H9 (cell line): ENCODE measurements at regions not wholly inside any gene's neighbourhood (a gene's known extent, or its start where the extent isn't known, plus 50 kb on each side); places are given as distances from the start of the nearest gene placed in this dataset.

Source experiments
- DNase-seq: peaks from one replicate; pipeline ENCODE4 v3.0.0-alpha.2; 2017
- H2AFZ ChIP-seq: one replicate; pipeline ENCODE4 v1.6.1; 2013; ENCODE audit warnings: mild to moderate bottlenecking, low read length, control low read depth, moderate library complexity
- H2AK5ac ChIP-seq: 2 replicates; pipeline ENCODE4 v1.6.1; 2013; ENCODE audit warnings: low read length, control low read depth, mixed read lengths; ENCODE audit not compliant: insufficient read length
- H2BK120ac ChIP-seq: one replicate; pipeline ENCODE4 v1.6.1; 2013; ENCODE audit warnings: low read depth, mild to moderate bottlenecking, low read length, control low read depth, inconsistent platforms; ENCODE audit not compliant: poor library complexity, severe bottlenecking
- H2BK12ac ChIP-seq: 2 replicates; pipeline ENCODE4 v1.6.1; 2013; ENCODE audit warnings: low read length, control low read depth, mixed read lengths, low read depth; ENCODE audit not compliant: insufficient read length
- H2BK15ac ChIP-seq: 2 replicates; pipeline ENCODE4 v1.6.1; 2013; ENCODE audit warnings: low read depth, low read length, control low read depth
- H2BK20ac ChIP-seq: one replicate; pipeline ENCODE4 v1.6.1; 2013; ENCODE audit warnings: low read depth, mild to moderate bottlenecking, low read length, control low read depth, inconsistent platforms; ENCODE audit not compliant: poor library complexity, severe bottlenecking
- H2BK5ac ChIP-seq: 2 replicates; pipeline ENCODE4 v1.6.1; 2013; ENCODE audit warnings: low read length, control low read depth, mixed read lengths; ENCODE audit not compliant: insufficient read length
- H3K14ac ChIP-seq: 2 replicates; pipeline ENCODE4 v1.6.1; 2013; ENCODE audit warnings: low read length, control low read depth; ENCODE audit not compliant: insufficient read depth
- H3K18ac ChIP-seq: 2 replicates; pipeline ENCODE4 v1.6.1; 2013; ENCODE audit warnings: low read depth, mild to moderate bottlenecking, mixed read lengths, low read length, control low read depth; ENCODE audit not compliant: insufficient read length
- H3K23ac ChIP-seq: 2 replicates; pipeline ENCODE4 v1.6.1; 2013; ENCODE audit warnings: low read length, control low read depth, mixed read lengths, low read depth; ENCODE audit not compliant: insufficient read length
- H3K23me2 ChIP-seq: 2 replicates; pipeline ENCODE4 v1.6.1; 2013; ENCODE audit warnings: low read depth, mild to moderate bottlenecking, mixed read lengths, low read length, control low read depth; ENCODE audit not compliant: insufficient read length, poor library complexity, severe bottlenecking
- H3K27ac ChIP-seq: 2 replicates; pipeline ENCODE4 v1.5.1; 2013; ENCODE audit warnings: low read length, control low read depth, mixed read lengths, low read depth; ENCODE audit not compliant: insufficient read length
- H3K27me3 ChIP-seq: 2 replicates; pipeline ENCODE4 v1.6.1; 2013; ENCODE audit warnings: low read length, control low read depth, inconsistent platforms; ENCODE audit not compliant: insufficient read depth
- H3K4ac ChIP-seq: 2 replicates; pipeline ENCODE4 v1.6.1; 2013; ENCODE audit warnings: low read depth, mild to moderate bottlenecking, control low read depth, inconsistent platforms, low read length, moderate library complexity
- H3K4me1 ChIP-seq: 2 replicates; pipeline ENCODE4 v1.6.1; 2013; ENCODE audit warnings: low read length, control low read depth, inconsistent platforms; ENCODE audit not compliant: insufficient read depth
- H3K4me2 ChIP-seq: 2 replicates; pipeline ENCODE4 v1.6.1; 2013; ENCODE audit warnings: low read length, control low read depth, mixed read lengths; ENCODE audit not compliant: insufficient read length, insufficient read depth
- H3K56ac ChIP-seq: 2 replicates; pipeline ENCODE4 v1.6.1; 2013; ENCODE audit warnings: low read depth, mild to moderate bottlenecking, mixed read lengths, low read length, control low read depth; ENCODE audit not compliant: insufficient read length
- H3K79me1 ChIP-seq: 2 replicates; pipeline ENCODE4 v1.6.1; 2013; ENCODE audit warnings: low read depth, mild to moderate bottlenecking, moderate library complexity, low read length, control low read depth, inconsistent platforms; ENCODE audit not compliant: insufficient read depth, poor library complexity, severe bottlenecking
- H3K79me2 ChIP-seq: 2 replicates; pipeline ENCODE4 v1.6.1; 2013; ENCODE audit warnings: low read length, control low read depth, inconsistent platforms; ENCODE audit not compliant: insufficient read depth
- H3K9ac ChIP-seq: 2 replicates; pipeline ENCODE4 v1.6.1; 2013; ENCODE audit warnings: low read length, control low read depth, mixed read lengths; ENCODE audit not compliant: insufficient read length; ENCODE audit errors: extremely low read depth
- H3K9me3 ChIP-seq: one replicate; pipeline ENCODE4 v1.6.1; 2013; ENCODE audit warnings: low read depth, low read length, inconsistent platforms; ENCODE audit not compliant: control insufficient read depth
- H3T11ph ChIP-seq: one replicate; pipeline ENCODE4 v1.6.1; 2013; ENCODE audit warnings: mild to moderate bottlenecking, low read length, control low read depth, inconsistent platforms
- H4K20me1 ChIP-seq: one replicate; pipeline ENCODE4 v1.6.1; 2013; ENCODE audit not compliant: control insufficient read depth, insufficient read length, insufficient read depth
- H4K5ac ChIP-seq: 2 replicates; pipeline ENCODE4 v1.6.1; 2013; ENCODE audit warnings: low read depth, mild to moderate bottlenecking, mixed read lengths, low read length, control low read depth; ENCODE audit not compliant: insufficient read length
- H4K8ac ChIP-seq: replicated peaks from 2 replicates; pipeline ENCODE4 v1.6.1; 2013; ENCODE audit warnings: low read length, control low read depth, mixed read lengths, low read depth; ENCODE audit not compliant: insufficient read length
- H4K91ac ChIP-seq: 2 replicates; pipeline ENCODE4 v1.6.1; 2013; ENCODE audit warnings: low read depth, mild to moderate bottlenecking, moderate library complexity, mixed read lengths, low read length, control low read depth; ENCODE audit not compliant: insufficient read length
- H3K27ac Mint-ChIP-seq, 3 experiments: 2 replicates in 2 of 3; 3 replicates in 1 of 3; pipeline ENCODE4 v1.8.0; 2020 to 2021; ENCODE audit warnings: mixed read lengths in 3 of 3, mild to moderate bottlenecking in 1 of 3, moderate library complexity in 1 of 3
- H3K27me3 Mint-ChIP-seq: 2 replicates; pipeline ENCODE4 v1.8.0; 2021; ENCODE audit warnings: low read depth, mild to moderate bottlenecking, moderate library complexity, mixed read lengths
- H3K36me3 Mint-ChIP-seq, 3 experiments: 2 replicates in 2 of 3; 3 replicates in 1 of 3; pipeline ENCODE4 v1.8.0; 2020 to 2021; ENCODE audit warnings: low read depth in 3 of 3, mixed read lengths in 3 of 3; ENCODE audit not compliant: insufficient read depth in 1 of 3
- H3K4me1 Mint-ChIP-seq, 2 experiments: 2 replicates each; pipeline ENCODE4 v1.8.0; 2020; ENCODE audit warnings: mixed read lengths in 2 of 2
- H3K4me3 Mint-ChIP-seq, 2 experiments: 2 replicates in 1 of 2; 3 replicates in 1 of 2; pipeline ENCODE4 v1.8.0; 2020 to 2021; ENCODE audit warnings: mild to moderate bottlenecking in 2 of 2, mixed read lengths in 2 of 2, moderate library complexity in 1 of 2
- H3K9me3 Mint-ChIP-seq, 2 experiments: 2 replicates in 1 of 2; 3 replicates in 1 of 2; pipeline ENCODE4 v1.8.0; 2020; ENCODE audit warnings: mild to moderate bottlenecking in 2 of 2, mixed read lengths in 2 of 2, moderate library complexity in 1 of 2
- CTCF ChIP-seq: fragments of 200-600 bp; sonication (generic); conservative IDR thresholded peaks from 3 replicates; pipeline ENCODE4 v1.8.0; 2021; ENCODE audit warnings: antibody characterized with exemption, mild to moderate bottlenecking
- WGBS: extraction: QIAGEN DNeasy Blood & Tissue Kit; methylation state at CpG from one replicate; pipeline ENCODE4 v1.1.7; 2013; ENCODE audit warnings: missing lambda C conversion rate, low lambda C conversion rate, mixed read lengths; ENCODE audit not compliant: insufficient read length; ENCODE audit errors: extremely low coverage; 5-methylcytosine and 5-hydroxymethylcytosine counted together

GRCh38 chr20:61135968-61136367 lies 116.1 kb upstream of the CDH4 start:
- no peak overlapping the region for H3K27ac ChIP-seq
- H2BK12ac ChIP-seq: no peak overlapping the region
- peaks cover 15% of the 10 kb centered on the region; the same call in 1 of the 2 replicates for H3K27me3 ChIP-seq
- no peak overlapping the region for H2AK5ac ChIP-seq
- H3K9me3 Mint-ChIP-seq: no peaks in the 10 kb centered on the region; a peak in 2 of 5 replicates
- no peaks in the 10 kb centered on the region for H4K20me1 ChIP-seq
- H4K91ac ChIP-seq: no peak overlapping the region
- H3T11ph ChIP-seq: no peak overlapping the region
- H3K9me3 ChIP-seq: no peaks in the 10 kb centered on the region
- H3K27me3 Mint-ChIP-seq: peaks cover 91% of the 10 kb centered on the region
- H3K9ac ChIP-seq: no peak overlapping the region
- H2BK20ac ChIP-seq: no peak overlapping the region
- H3K18ac ChIP-seq: no peak overlapping the region
- no peak overlapping the region for H3K27ac Mint-ChIP-seq
- H4K8ac ChIP-seq: no peak overlapping the region
- no peak overlapping the region for H2AFZ ChIP-seq
- no peak overlapping the region for H4K5ac ChIP-seq
- H3K4me1 ChIP-seq: no peaks in the 10 kb centered on the region
- no peak for DNase-seq
- H3K4me3 Mint-ChIP-seq: no peak overlapping the region
- H3K4me1 Mint-ChIP-seq: peaks cover 13 to 17% of the 10 kb centered on the region in 2 experiments
- no peaks in the 10 kb centered on the region; a peak in 1 of 7 replicates for H3K36me3 Mint-ChIP-seq
- H3K14ac ChIP-seq: no peak overlapping the region
- no peak overlapping the region for H2BK5ac ChIP-seq
- no peak overlapping the region for H3K56ac ChIP-seq
- no peak for TF ChIP-seq CTCF
- no peak overlapping the region for H3K23ac ChIP-seq
- no peaks in the 10 kb centered on the region for H3K79me2 ChIP-seq
- no peak overlapping the region for H2BK120ac ChIP-seq
- H3K79me1 ChIP-seq: no peaks in the 10 kb centered on the region
- no peak overlapping the region for H3K4ac ChIP-seq
- no peak overlapping the region for H3K4me2 ChIP-seq
- H3K23me2 ChIP-seq: no peaks in the 10 kb centered on the region
- H2BK15ac ChIP-seq: no peak overlapping the region
- no CpG with 5 or more reads among the region's 15 CpGs for WGBS
